ENCODE measurements at regions not wholly inside any gene's neighbourhood (a gene's known extent, or its start where the extent isn't known, plus 50 kb on each side); places are given as distances from the start of the nearest gene placed in this dataset.
"Not testable (repeated sequence)": the region's sequence is repeated elsewhere in the genome, so short reads cannot be mapped to it uniquely, and the experiment has no call there.

GRCh38 chr15:22519213-22519612, 60.5 kb downstream of the GOLGA6L22 start:
- DNase-seq (ENCODE audit: low spot score); ATAC-seq: not testable (repeated sequence)

- not testable (repeated sequence) for DNase-seq (ENCODE audit: low spot score); ATAC-seq
Measured at GRCh38 chr15:22526537-22526936, 67.8 kb downstream of the GOLGA6L22 start.

GRCh38 chr15:22527016-22527415, 68.3 kb downstream of the GOLGA6L22 start:
- DNase-seq (ENCODE audit: low spot score); ATAC-seq: not testable (repeated sequence)

GRCh38 chr15:22529200-22529599, 70.5 kb downstream of the GOLGA6L22 start:
- DNase-seq (ENCODE audit: low spot score); ATAC-seq: not testable (repeated sequence)

- not testable (repeated sequence) for DNase-seq (ENCODE audit: low spot score)
Measured at GRCh38 chr15:22559701-22560100, 101.0 kb downstream of the GOLGA6L22 start.

GRCh38 chr15:22561716-22562115, 103.0 kb downstream of the GOLGA6L22 start:
- not testable (repeated sequence) for ATAC-seq; DNase-seq (ENCODE audit: low spot score)

More at GRCh38 chr15:22559701-22560100, 101.0 kb downstream of the GOLGA6L22 start:
- not testable (repeated sequence) for ATAC-seq

- ATAC-seq; DNase-seq (ENCODE audit: low spot score): not testable (repeated sequence)
Measured at GRCh38 chr15:22566510-22566909, 107.8 kb downstream of the GOLGA6L22 start.

GRCh38 chr15:22569486-22569885, 110.8 kb downstream of the GOLGA6L22 start:
- DNase-seq (ENCODE audit: low spot score) = not testable (repeated sequence)
- peak; percentile 88 for ATAC-seq

GRCh38 chr15:22572152-22572735, 113.5 kb downstream of the GOLGA6L22 start:
- not testable (repeated sequence) for ATAC-seq; DNase-seq (ENCODE audit: low spot score)

- not testable (repeated sequence) for DNase-seq (ENCODE audit: low spot score); ATAC-seq
Measured at GRCh38 chr15:22572792-22573191, 114.1 kb downstream of the GOLGA6L22 start.

GRCh38 chr15:22577828-22578227, 119.1 kb downstream of the GOLGA6L22 start:
- not testable (repeated sequence) for ATAC-seq; DNase-seq (ENCODE audit: low spot score)

- peak; percentile 16 for ATAC-seq
- DNase-seq (ENCODE audit: low spot score) = not testable (repeated sequence)
Measured at GRCh38 chr15:22579213-22579612, 120.5 kb downstream of the GOLGA6L22 start.

- not testable (repeated sequence) for ATAC-seq; DNase-seq (ENCODE audit: low spot score)
Measured at GRCh38 chr15:22587391-22587790, 128.7 kb downstream of the GOLGA6L22 start.

GRCh38 chr15:22598552-22598951, 139.8 kb downstream of the GOLGA6L22 start:
- ATAC-seq; DNase-seq (ENCODE audit: low spot score): not testable (repeated sequence)

- DNase-seq (ENCODE audit: low spot score); ATAC-seq: not testable (repeated sequence)
Measured at GRCh38 chr15:22599526-22600320, 141.0 kb downstream of the GOLGA6L22 start.

GRCh38 chr15:22616976-22617375, 158.3 kb downstream of the GOLGA6L22 start:
- not testable (repeated sequence) for DNase-seq (ENCODE audit: low spot score); ATAC-seq

GRCh38 chr15:22631789-22632188, 154.7 kb upstream of the NIPA1 start:
- not testable (repeated sequence) for DNase-seq (ENCODE audit: low spot score)
- peak; percentile 72 for ATAC-seq

GRCh38 chr15:22639983-22640382, 146.5 kb upstream of the NIPA1 start:
- not testable (repeated sequence) for ATAC-seq; DNase-seq (ENCODE audit: low spot score)

GRCh38 chr15:22649458-22649857, 137.0 kb upstream of the NIPA1 start:
- ATAC-seq; DNase-seq (ENCODE audit: low spot score): not testable (repeated sequence)

- not testable (repeated sequence) for ATAC-seq; DNase-seq (ENCODE audit: low spot score)
Measured at GRCh38 chr15:22651179-22651578, 135.3 kb upstream of the NIPA1 start.

GRCh38 chr15:22664294-22665058, 122.0 kb upstream of the NIPA1 start:
- peak; percentile 96 for ATAC-seq

More at GRCh38 chr15:22664294-22665058, 122.0 kb upstream of the NIPA1 start:
- DNase-seq (ENCODE audit: low spot score) = peak; percentile 64
